CD8-positive, alpha-beta memory T cell (primary cell): ENCODE measurements at regions not wholly inside any gene's neighbourhood (a gene's known extent, or its start where the extent isn't known, plus 50 kb on each side); places are given as distances from the start of the nearest gene placed in this dataset.

ENCODE experiments used
- CTCF ChIA-PET: fragments of 350-600 bp; sonication (Branson Sonifier 250); formaldehyde crosslinking; loops from one replicate; lab custom pipeline; 2021; ENCODE audit warnings: antibody characterized with exemption; lab: Charles Lee
- POLR2A ChIA-PET: fragments of 350-600 bp; sonication (Branson Sonifier 250); formaldehyde crosslinking; loops from one replicate; lab custom pipeline; 2021; ENCODE audit warnings: antibody characterized with exemption; lab: Charles Lee
- DNase-seq, 5 donors: peaks; one replicate each; pipeline versions ENCODE4 v3.0.0 to v3.0.0-alpha.2; 2020 to 2022; ENCODE audit warnings: mixed read lengths in 1 of 5
- H3K27ac ChIP-seq: one replicate; pipeline ENCODE4 v1.7.0; 2013; ENCODE audit warnings: low read depth, mild to moderate bottlenecking, low read length, moderate library complexity
- H3K27me3 ChIP-seq: 2 replicates; pipeline ENCODE4 v1.7.0; 2013; ENCODE audit warnings: low read length, mild to moderate bottlenecking; ENCODE audit not compliant: insufficient read depth, poor library complexity, severe bottlenecking
- H3K36me3 ChIP-seq: 2 replicates; pipeline ENCODE4 v1.7.0; 2013; ENCODE audit warnings: mild to moderate bottlenecking, low read length, moderate library complexity; ENCODE audit not compliant: insufficient read depth
- H3K4me1 ChIP-seq: 2 replicates; pipeline ENCODE4 v1.7.0; 2013; ENCODE audit warnings: mild to moderate bottlenecking, low read length, moderate library complexity; ENCODE audit not compliant: insufficient read depth
- H3K4me3 ChIP-seq: 2 replicates; pipeline ENCODE4 v1.7.0; 2013; ENCODE audit warnings: mild to moderate bottlenecking, low read length
- H3K9me3 ChIP-seq: 2 replicates; pipeline ENCODE4 v1.7.0; 2013; ENCODE audit warnings: mild to moderate bottlenecking, low read length
- H3K27ac Mint-ChIP-seq, 8 donors: one replicate each; pipeline ENCODE4 v1.8.0; 2020 to 2021; ENCODE audit warnings: mixed read lengths in 8 of 8, mild to moderate bottlenecking in 6 of 8, inconsistent platforms in 3 of 8, moderate library complexity in 3 of 8
- H3K27me3 Mint-ChIP-seq, 2 donors: one replicate each; pipeline ENCODE4 v1.8.0; 2020 to 2021; ENCODE audit warnings: mixed read lengths in 2 of 2, mild to moderate bottlenecking in 1 of 2, moderate library complexity in 1 of 2
- H3K36me3 Mint-ChIP-seq, 3 donors: one replicate each; pipeline ENCODE4 v1.8.0; 2020 to 2021; ENCODE audit warnings: mixed read lengths in 3 of 3, inconsistent platforms in 1 of 3, mild to moderate bottlenecking in 1 of 3
- H3K4me1 Mint-ChIP-seq, 3 donors: one replicate each; pipeline ENCODE4 v1.8.0; 2020 to 2021; ENCODE audit warnings: mixed read lengths in 3 of 3, inconsistent platforms in 1 of 3, mild to moderate bottlenecking in 1 of 3
- H3K4me3 Mint-ChIP-seq, 7 donors: one replicate each; pipeline ENCODE4 v1.8.0; 2020 to 2021; ENCODE audit warnings: mixed read lengths in 7 of 7, mild to moderate bottlenecking in 6 of 7, moderate library complexity in 4 of 7, inconsistent platforms in 2 of 7
- H3K9me3 Mint-ChIP-seq, 5 donors: one replicate each; pipeline ENCODE4 v1.8.0; 2020 to 2022; ENCODE audit warnings: mixed read lengths in 5 of 5, mild to moderate bottlenecking in 3 of 5, moderate library complexity in 2 of 5, inconsistent platforms in 1 of 5

GRCh38 chr15:97081666-97082226 lies 751.2 kb downstream of the NR2F2 start:
- DNase-seq: no peak
- ChIA-PET CTCF (no interaction called here), POLR2A (no interaction called here)
- H3K36me3 Mint-ChIP-seq: no peaks in the 10 kb centered on the region
- H3K4me3 Mint-ChIP-seq: no peak overlapping the region
- H3K27ac Mint-ChIP-seq: no peak overlapping the region
- no peaks in the 10 kb centered on the region for H3K27me3 ChIP-seq
- H3K27me3 Mint-ChIP-seq: peaks cover 0 to 4% of the 10 kb centered on the region in 2 donors
- H3K4me1 ChIP-seq: no peaks in the 10 kb centered on the region
- H3K9me3 ChIP-seq: no peaks in the 10 kb centered on the region
- H3K4me3 ChIP-seq: no peak overlapping the region
- H3K36me3 ChIP-seq: no peaks in the 10 kb centered on the region
- H3K27ac ChIP-seq: no peak overlapping the region
- H3K9me3 Mint-ChIP-seq: peaks cover 0 to 9% (median 6%) of the 10 kb centered on the region in 5 donors
- H3K4me1 Mint-ChIP-seq: no peaks in the 10 kb centered on the region

DNA sequence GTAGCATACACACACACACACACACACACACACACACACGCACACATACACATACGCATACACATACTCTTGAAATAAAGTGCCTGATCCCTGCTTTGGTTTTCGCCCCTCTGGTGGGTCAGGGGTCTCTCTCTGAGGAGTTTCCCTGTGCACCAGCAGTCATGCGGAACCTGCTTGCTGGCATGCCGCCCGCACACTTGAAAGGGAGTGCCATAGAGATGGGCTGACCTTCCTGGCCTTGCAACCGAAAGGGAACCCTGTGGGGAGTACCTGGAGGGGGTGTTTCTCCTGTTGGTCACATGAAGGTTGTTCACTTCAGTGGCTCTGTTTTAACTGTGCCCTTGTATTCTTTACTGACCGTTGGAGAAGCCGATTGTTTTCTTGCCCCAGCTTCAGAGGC lies 752.3 kb downstream of the NR2F2 start:
- Histone ChIP-seq H3K4me3 (no peak overlapping the region), H3K27ac (no peak overlapping the region), H3K36me3 (no peaks in the 10 kb centered on the region), H3K9me3 (no peaks in the 10 kb centered on the region), H3K27me3 (no peaks in the 10 kb centered on the region), H3K4me1 (no peaks in the 10 kb centered on the region)
- Mint-ChIP-seq H3K4me1 (no peaks in the 10 kb centered on the region), H3K9me3 (peaks cover 0 to 9% (median 6%) of the 10 kb centered on the region in 5 donors), H3K27ac (no peak overlapping the region), H3K4me3 (no peak overlapping the region), H3K36me3 (no peaks in the 10 kb centered on the region), H3K27me3 (peaks cover 0 to 4% of the 10 kb centered on the region in 2 donors)
- no peak for DNase-seq
- CTCF ChIA-PET: no interaction called here
- POLR2A ChIA-PET: no interaction called here

DNA sequence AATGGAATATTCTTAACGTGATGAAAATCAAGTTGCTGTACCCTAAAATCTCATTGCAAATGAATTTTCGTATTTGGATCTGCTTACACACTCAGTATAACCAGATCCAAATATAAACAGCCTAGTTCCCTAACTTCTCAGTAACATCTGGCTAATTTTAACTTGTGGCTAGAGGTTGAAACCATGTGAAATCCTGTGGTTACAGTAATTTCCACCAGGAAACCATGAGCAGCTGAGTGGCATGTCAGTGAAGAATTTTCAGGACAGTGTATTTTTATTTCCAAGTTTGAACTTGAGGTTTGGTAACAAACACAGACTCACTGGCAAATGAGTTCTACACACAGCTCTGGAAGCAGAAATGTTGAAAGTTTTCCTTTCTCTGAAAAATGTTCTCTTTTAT lies 754.1 kb downstream of the NR2F2 start:
- Histone ChIP-seq H3K36me3 (no peaks in the 10 kb centered on the region), H3K27ac (no peak overlapping the region), H3K4me3 (no peak overlapping the region), H3K27me3 (no peaks in the 10 kb centered on the region), H3K4me1 (no peaks in the 10 kb centered on the region), H3K9me3 (no peaks in the 10 kb centered on the region)
- Mint-ChIP-seq H3K9me3 (peaks cover 0 to 9% (median 6%) of the 10 kb centered on the region in 5 donors), H3K4me1 (no peaks in the 10 kb centered on the region), H3K27me3 (peaks cover 0 to 1% of the 10 kb centered on the region in 2 donors), H3K27ac (no peak overlapping the region), H3K4me3 (no peak overlapping the region), H3K36me3 (no peaks in the 10 kb centered on the region)
- POLR2A ChIA-PET: no interaction called here
- CTCF ChIA-PET: no interaction called here
- no peak for DNase-seq

DNA sequence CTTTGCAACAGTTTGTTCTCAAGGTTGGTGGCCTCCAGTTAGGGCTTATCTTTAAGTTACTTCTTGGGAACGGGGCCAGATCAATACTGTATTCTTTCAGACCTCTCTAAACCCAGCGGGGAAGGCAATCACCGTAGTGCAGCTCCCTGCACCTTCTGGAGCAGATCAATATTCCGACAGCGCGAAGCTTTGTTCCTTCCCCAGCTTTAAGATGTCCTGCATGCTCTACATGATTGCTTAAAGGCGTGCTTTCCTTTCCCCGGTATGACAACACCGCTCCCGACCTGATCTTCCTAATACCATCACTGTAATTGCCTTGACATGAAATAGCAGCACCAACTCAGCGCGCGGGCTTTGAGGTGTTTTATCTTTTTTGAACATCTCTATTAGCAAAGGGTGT lies 755.2 kb downstream of the NR2F2 start:
- Mint-ChIP-seq H3K4me1 (no peaks in the 10 kb centered on the region), H3K9me3 (peaks cover 0 to 11% (median 7%) of the 10 kb centered on the region in 5 donors), H3K36me3 (no peaks in the 10 kb centered on the region), H3K4me3 (no peak overlapping the region), H3K27me3 (peaks cover 0 to 1% of the 10 kb centered on the region in 2 donors), H3K27ac (no peak overlapping the region)
- DNase-seq: no peak
- CTCF ChIA-PET: no interaction called here
- no peaks in the 10 kb centered on the region for H3K9me3 ChIP-seq
- no peaks in the 10 kb centered on the region for H3K36me3 ChIP-seq
- H3K27ac ChIP-seq: no peak overlapping the region
- H3K4me1 ChIP-seq: no peaks in the 10 kb centered on the region
- H3K27me3 ChIP-seq: no peaks in the 10 kb centered on the region
- POLR2A ChIA-PET: no interaction called here
- no peak overlapping the region for H3K4me3 ChIP-seq

DNA sequence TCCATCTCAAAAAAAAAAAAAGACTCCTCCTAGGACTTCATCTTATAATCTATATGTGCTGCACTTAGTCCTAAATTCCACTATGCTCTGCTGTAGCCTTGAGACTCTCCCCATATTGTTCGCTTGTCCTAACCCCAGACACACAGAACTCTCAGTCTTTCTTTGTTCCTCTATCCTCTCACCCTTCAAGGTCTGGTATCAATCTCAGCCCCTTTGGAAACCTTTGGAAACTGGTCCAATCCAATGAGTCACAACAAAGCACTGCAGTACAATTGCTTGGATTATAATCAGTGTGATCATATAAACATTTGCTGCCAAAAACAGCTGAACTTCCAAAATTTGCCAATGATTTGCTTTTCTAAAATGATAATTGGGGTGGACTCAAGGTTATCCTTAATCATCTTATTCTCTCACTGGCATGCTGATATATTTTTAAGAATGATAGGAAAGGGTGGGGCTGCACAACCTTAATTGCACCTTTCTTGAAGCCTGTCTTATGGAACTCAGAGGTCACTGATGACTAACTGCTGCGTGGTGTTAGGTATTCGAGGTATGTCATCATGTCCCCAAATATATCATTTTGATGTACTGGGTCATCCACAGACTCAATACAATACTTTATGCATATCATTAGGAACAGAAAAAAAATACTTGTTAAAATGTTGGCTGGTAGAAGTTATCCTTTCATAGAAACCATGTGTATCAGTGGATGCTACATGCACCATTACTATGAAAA lies 756.7 kb downstream of the NR2F2 start:
- Mint-ChIP-seq H3K4me1 (no peaks in the 10 kb centered on the region), H3K27me3 (peaks cover 0 to 1% of the 10 kb centered on the region in 2 donors), H3K27ac (no peak overlapping the region), H3K4me3 (no peak overlapping the region), H3K36me3 (no peaks in the 10 kb centered on the region), H3K9me3 (peaks cover 0 to 12% (median 8%) of the 10 kb centered on the region in 5 donors)
- Histone ChIP-seq H3K27ac (no peak overlapping the region), H3K36me3 (no peaks in the 10 kb centered on the region), H3K4me3 (no peak overlapping the region), H3K4me1 (no peaks in the 10 kb centered on the region), H3K9me3 (no peaks in the 10 kb centered on the region), H3K27me3 (no peaks in the 10 kb centered on the region)
- ChIA-PET CTCF (no interaction called here), POLR2A (no interaction called here)
- no peak for DNase-seq

DNA sequence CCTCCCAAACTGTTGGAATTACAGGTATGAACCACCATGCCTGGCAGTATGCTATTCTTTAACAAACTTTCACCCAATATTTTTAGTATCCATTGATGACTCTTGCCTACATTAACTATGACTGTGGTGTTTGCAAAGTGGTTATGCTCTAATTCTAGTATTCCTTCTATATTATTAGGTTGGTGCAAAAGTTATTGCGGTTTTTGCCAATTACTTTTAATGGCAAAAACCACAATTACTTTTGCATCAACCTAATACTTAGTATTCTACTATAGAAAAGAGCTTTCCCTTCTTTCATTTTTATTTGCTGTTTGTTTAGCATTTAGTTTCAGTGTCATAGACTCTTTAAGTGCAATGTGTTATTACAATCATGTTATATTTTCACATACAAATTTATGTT lies 760.6 kb downstream of the NR2F2 start:
- peaks cover 0 to 12% (median 9%) of the 10 kb centered on the region in 5 donors for H3K9me3 Mint-ChIP-seq
- H3K27me3 ChIP-seq: no peaks in the 10 kb centered on the region
- H3K36me3 ChIP-seq: no peaks in the 10 kb centered on the region
- no peaks in the 10 kb centered on the region for H3K4me1 ChIP-seq
- H3K4me1 Mint-ChIP-seq: no peaks in the 10 kb centered on the region
- H3K4me3 Mint-ChIP-seq: no peak overlapping the region
- CTCF ChIA-PET: no interaction called here
- POLR2A ChIA-PET: no interaction called here
- no peak overlapping the region for H3K27ac Mint-ChIP-seq
- DNase-seq: no peak
- no peak overlapping the region for H3K4me3 ChIP-seq
- H3K27ac ChIP-seq: no peak overlapping the region
- H3K9me3 ChIP-seq: no peaks in the 10 kb centered on the region
- no peaks in the 10 kb centered on the region for H3K36me3 Mint-ChIP-seq
- no peaks in the 10 kb centered on the region for H3K27me3 Mint-ChIP-seq

- ChIA-PET CTCF (no interaction called here), POLR2A (no interaction called here)
- no peaks in the 10 kb centered on the region for H3K36me3 ChIP-seq
- Mint-ChIP-seq H3K4me3 (no peak overlapping the region), H3K9me3 (peaks cover 1 to 14% (median 12%) of the 10 kb centered on the region in 5 donors), H3K27me3 (no peaks in the 10 kb centered on the region), H3K36me3 (no peaks in the 10 kb centered on the region), H3K27ac (no peak overlapping the region), H3K4me1 (no peaks in the 10 kb centered on the region)
- no peak overlapping the region for H3K4me3 ChIP-seq
- no peak for DNase-seq
- H3K27me3 ChIP-seq: no peaks in the 10 kb centered on the region
- H3K4me1 ChIP-seq: no peaks in the 10 kb centered on the region
- no peak overlapping the region for H3K27ac ChIP-seq
- H3K9me3 ChIP-seq: no peaks in the 10 kb centered on the region
Measured at GRCh38 chr15:97092656-97093055, 762.2 kb downstream of the NR2F2 start.

DNA sequence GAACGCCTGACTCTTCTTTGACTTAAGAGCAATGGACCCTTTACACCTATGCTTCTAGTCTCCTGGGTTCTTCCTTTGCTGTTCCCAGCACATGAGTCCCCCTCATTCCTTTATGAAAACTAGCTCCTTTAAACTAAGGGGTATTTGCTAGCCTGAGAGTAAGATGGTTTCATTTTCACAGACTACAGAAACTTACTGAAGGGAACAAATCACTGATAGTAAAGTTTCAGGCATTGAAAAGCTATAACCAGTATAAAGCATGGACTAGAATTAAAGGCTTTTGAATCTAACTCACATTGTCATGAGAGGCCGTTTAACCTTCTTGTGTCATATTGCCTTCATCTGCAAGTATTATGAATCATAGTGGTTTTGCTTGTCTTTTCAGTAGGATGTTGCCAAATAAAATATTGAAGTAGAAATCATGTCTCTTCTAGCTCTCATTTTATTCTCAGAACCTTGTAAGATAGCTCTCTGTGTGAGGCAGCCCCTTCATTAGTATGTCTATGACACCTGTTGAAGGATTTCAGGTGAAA lies 765.9 kb downstream of the NR2F2 start:
- Mint-ChIP-seq H3K4me1 (no peaks in the 10 kb centered on the region), H3K27ac (no peak overlapping the region), H3K36me3 (no peaks in the 10 kb centered on the region), H3K9me3 (peaks cover 8 to 19% (median 12%) of the 10 kb centered on the region in 5 donors), H3K4me3 (no peak overlapping the region), H3K27me3 (peaks cover 0 to 2% of the 10 kb centered on the region in 2 donors)
- H3K27me3 ChIP-seq: no peaks in the 10 kb centered on the region
- ChIA-PET POLR2A (no interaction called here), CTCF (no interaction called here)
- H3K27ac ChIP-seq: no peak overlapping the region
- no peak for DNase-seq
- H3K9me3 ChIP-seq: no peaks in the 10 kb centered on the region
- H3K36me3 ChIP-seq: no peaks in the 10 kb centered on the region
- H3K4me3 ChIP-seq: no peak overlapping the region
- no peaks in the 10 kb centered on the region for H3K4me1 ChIP-seq
